ENCODE measurements at regions not wholly inside any gene's neighbourhood (a gene's known extent, or its start where the extent isn't known, plus 50 kb on each side); places are given as distances from the start of the nearest gene placed in this dataset.

GRCh38 chr14:87575378-87575777 is 417.6 kb downstream of the GALC start:
- TF ChIP-seq POLR2A (IDR thresholded peaks at IDR 0.05; ENCODE audit: extremely low read depth, insufficient read length) (no peak), CTCF (IDR thresholded peaks at IDR 0.05; ENCODE audit: low read depth, low read length) (no peak), MAX (IDR thresholded peaks at IDR 0.05; ENCODE audit: low read depth, low read length) (no peak), MYC (IDR thresholded peaks at IDR 0.05; ENCODE audit: low read depth, low read length) (no peak)
- DNase-seq (ENCODE audit: low read depth), result no peak

GRCh38 chr14:87573591-87573990 is 419.4 kb downstream of the GALC start:
- no peak for DNase-seq (ENCODE audit: low read depth)
- H3K4me3 ChIP-seq (ENCODE audit: low read depth, low read length), result no peak overlapping the region
- TF ChIP-seq CTCF (IDR thresholded peaks at IDR 0.05; ENCODE audit: low read depth, low read length) (no peak), MAX (IDR thresholded peaks at IDR 0.05; ENCODE audit: low read depth, low read length) (no peak), MYC (IDR thresholded peaks at IDR 0.05; ENCODE audit: low read depth, low read length) (no peak), POLR2A (IDR thresholded peaks at IDR 0.05; ENCODE audit: extremely low read depth, insufficient read length) (no peak)

More at GRCh38 chr14:87575378-87575777, 417.6 kb downstream of the GALC start:
- H3K4me3 ChIP-seq (ENCODE audit: low read depth, low read length), result no peak overlapping the region

- TF ChIP-seq POLR2A (IDR thresholded peaks at IDR 0.05; ENCODE audit: extremely low read depth, insufficient read length) (no peak), MAX (IDR thresholded peaks at IDR 0.05; ENCODE audit: low read depth, low read length) (no peak), MYC (IDR thresholded peaks at IDR 0.05; ENCODE audit: low read depth, low read length) (no peak)
Observed at GRCh38 chr14:87567618-87568295, 425.2 kb downstream of the GALC start.

GRCh38 chr14:87566991-87567390 is 426.0 kb downstream of the GALC start:
- DNase-seq (ENCODE audit: low read depth), result no peak
- no peak overlapping the region for H3K4me3 ChIP-seq (ENCODE audit: low read depth, low read length)
- TF ChIP-seq MYC (IDR thresholded peaks at IDR 0.05; ENCODE audit: low read depth, low read length) (no peak), POLR2A (IDR thresholded peaks at IDR 0.05; ENCODE audit: extremely low read depth, insufficient read length) (no peak), MAX (IDR thresholded peaks at IDR 0.05; ENCODE audit: low read depth, low read length) (no peak), CTCF (IDR thresholded peaks at IDR 0.05; ENCODE audit: low read depth, low read length) (no peak)

More at GRCh38 chr14:87567618-87568295, 425.2 kb downstream of the GALC start:
- DNase-seq (ENCODE audit: low read depth), result no peak
- no peak overlapping the region for H3K4me3 ChIP-seq (ENCODE audit: low read depth, low read length)

- no peak for TF ChIP-seq MAX (IDR thresholded peaks at IDR 0.05; ENCODE audit: low read depth, low read length)
- TF ChIP-seq CTCF (IDR thresholded peaks at IDR 0.05; ENCODE audit: low read depth, low read length), result no peak
- TF ChIP-seq MYC (IDR thresholded peaks at IDR 0.05; ENCODE audit: low read depth, low read length), result no peak
- no peak for TF ChIP-seq POLR2A (IDR thresholded peaks at IDR 0.05; ENCODE audit: extremely low read depth, insufficient read length)
- H3K4me3 ChIP-seq (ENCODE audit: low read depth, low read length), result no peak overlapping the region
- DNase-seq (ENCODE audit: low read depth), result no peak
Observed at GRCh38 chr14:87547536-87547935, 445.4 kb downstream of the GALC start.

- DNase-seq (ENCODE audit: low read depth), result no peak
- H3K4me3 ChIP-seq (ENCODE audit: low read depth, low read length), result no peak overlapping the region
- TF ChIP-seq MYC (IDR thresholded peaks at IDR 0.05; ENCODE audit: low read depth, low read length) (no peak), MAX (IDR thresholded peaks at IDR 0.05; ENCODE audit: low read depth, low read length) (no peak), POLR2A (IDR thresholded peaks at IDR 0.05; ENCODE audit: extremely low read depth, insufficient read length) (no peak), CTCF (IDR thresholded peaks at IDR 0.05; ENCODE audit: low read depth, low read length) (no peak)
Observed at GRCh38 chr14:87542288-87542687, 450.7 kb downstream of the GALC start.

Measured in NB4 (cell line).